Activated CD4-positive, alpha-beta T cell treated with anti-CD3 and anti-CD28 coated beads for 24 hours (primary cell): ENCODE measurements at regions not wholly inside any gene's neighbourhood (a gene's known extent, or its start where the extent isn't known, plus 50 kb on each side); places are given as distances from the start of the nearest gene placed in this dataset.

Source experiments
- DNase-seq, 2 donors: peaks; one replicate each; pipeline ENCODE4 v3.0.0-alpha.2; 2020; ENCODE audit warnings: low read depth in 2 of 2

- DNase-seq: no peak
Measured at GRCh38 chr18:41262688-41263087, 692.3 kb upstream of the PIK3C3 start.

- no peak for DNase-seq
Measured at GRCh38 chr18:41244591-41245037, 710.4 kb upstream of the PIK3C3 start.

- DNase-seq: no peak
Measured at GRCh38 chr18:41237317-41237716, 717.7 kb upstream of the PIK3C3 start.

GRCh38 chr18:41231681-41232080 is 723.4 kb upstream of the PIK3C3 start:
- DNase-seq: no peak

- no peak for DNase-seq
Measured at GRCh38 chr18:41227993-41228392, 727.0 kb upstream of the PIK3C3 start.

GRCh38 chr18:41226911-41227310 is 728.1 kb upstream of the PIK3C3 start:
- DNase-seq: no peak

- no peak for DNase-seq
Measured at GRCh38 chr18:41226186-41226585, 728.8 kb upstream of the PIK3C3 start.

GRCh38 chr18:41216341-41217003 is 738.6 kb upstream of the PIK3C3 start:
- no peak for DNase-seq

GRCh38 chr18:41207706-41208105 is 747.3 kb upstream of the PIK3C3 start:
- DNase-seq: no peak

- DNase-seq: no peak
Measured at GRCh38 chr18:41206341-41206830, 748.6 kb upstream of the PIK3C3 start.

- no peak for DNase-seq
Measured at GRCh38 chr18:41199212-41199611, 755.8 kb upstream of the PIK3C3 start.

- no peak for DNase-seq
Measured at GRCh38 chr18:41197967-41198366, 757.1 kb upstream of the PIK3C3 start.

- no peak for DNase-seq
Measured at GRCh38 chr18:41170346-41170745, 784.7 kb upstream of the PIK3C3 start.

GRCh38 chr18:41165625-41166024 is 789.4 kb upstream of the PIK3C3 start:
- DNase-seq: no peak

- DNase-seq: no peak
Measured at GRCh38 chr18:41162781-41163180, 792.3 kb upstream of the PIK3C3 start.

- no peak for DNase-seq
Measured at GRCh38 chr18:41162191-41162590, 792.8 kb upstream of the PIK3C3 start.

GRCh38 chr18:41155910-41156851 is 798.9 kb upstream of the PIK3C3 start:
- no peak for DNase-seq

GRCh38 chr18:41155025-41155424 is 800.0 kb upstream of the PIK3C3 start:
- no peak for DNase-seq

- DNase-seq: no peak
Measured at GRCh38 chr18:41153871-41154270, 801.2 kb upstream of the PIK3C3 start.

GRCh38 chr18:41150316-41150715 is 804.7 kb upstream of the PIK3C3 start:
- no peak for DNase-seq

GRCh38 chr18:41146301-41146700 is 808.7 kb upstream of the PIK3C3 start:
- no peak for DNase-seq

- no peak for DNase-seq
Measured at GRCh38 chr18:41145516-41145915, 809.5 kb upstream of the PIK3C3 start.

- DNase-seq: no peak
Measured at GRCh38 chr18:41144441-41144840, 810.6 kb upstream of the PIK3C3 start.
